A549 (cell line): ENCODE measurements at regions not wholly inside any gene's neighbourhood (a gene's known extent, or its start where the extent isn't known, plus 50 kb on each side); places are given as distances from the start of the nearest gene placed in this dataset.

Experiments
- ATAC-seq, 2 experiments: fragments of 200-7000 bp in 1 of 2; fragments of >200 bp in 1 of 2; cut with Nextera tagmentation in 1 of 2; cut with Tn5 transposase in 1 of 2; 3 replicates each; pipeline versions ENCODE4 v1.8.0 to v1.9.1; 2018 to 2020; ENCODE audit warnings: mild to moderate bottlenecking in 1 of 2, moderate library complexity in 1 of 2
- CTCF ChIA-PET: fragments of 300-600 bp; sonication (Branson Sonifier 250); formaldehyde crosslinking; extraction: SDS; loops from one replicate; lab custom pipeline; 2021; ENCODE audit warnings: antibody characterized with exemption, inconsistent platforms; lab: Yijun Ruan, JAX
- POLR2A ChIA-PET: fragments of 350-600 bp; formaldehyde crosslinking; extraction: SDS; loops from one replicate; lab custom pipeline; 2021; ENCODE audit warnings: antibody characterized with exemption, inconsistent platforms; lab: Yijun Ruan, JAX
- DNase-seq, 2 experiments: peaks; one replicate each; pipeline versions ENCODE4 v3.0.0 to v3.0.0-alpha.2; 2011 to 2016; ENCODE audit warnings: low read depth in 1 of 2, low spot score in 1 of 2
- FAIRE-seq: peaks from 2 replicates; lab custom pipeline; 2011; peaks lifted over from hg19 to GRCh38; lab: Jason Lieb, UNC
- H3K27ac ChIP-seq, 2 experiments: fragments of >200 bp; sonication (Bioruptor Twin); formaldehyde crosslinking; 3 replicates each; pipeline ENCODE4 v1.5.1; 2016 to 2017
- H3K4me1 ChIP-seq: fragments of >200 bp; sonication (Bioruptor Twin); formaldehyde crosslinking; 3 replicates; pipeline ENCODE4 v1.6.1; 2016
- H3K4me2 ChIP-seq: fragments of >200 bp; sonication (Bioruptor Twin); formaldehyde crosslinking; 3 replicates; pipeline ENCODE4 v1.6.1; 2016
- H3K4me3 ChIP-seq: fragments of >200 bp; sonication (Bioruptor Twin); formaldehyde crosslinking; 3 replicates; pipeline ENCODE4 v1.5.1; 2016
- H3K9me3 ChIP-seq: fragments of >200 bp; sonication (Bioruptor Twin); formaldehyde crosslinking; 3 replicates; pipeline ENCODE4 v1.6.1; 2016
- CBX2 ChIP-seq: fragments of 200-600 bp; sonication (generic); IDR thresholded peaks from 2 replicates; pipeline ENCODE4 v1.6.1; 2016; ENCODE audit warnings: low read depth, mild to moderate bottlenecking, borderline replicate concordance
- CBX8 ChIP-seq: fragments of 200-600 bp; sonication (generic); IDR thresholded peaks from 2 replicates; pipeline ENCODE4 v1.6.1; 2016
- EP300 ChIP-seq, 2 experiments: fragments of >200 bp; sonication (Bioruptor Twin); formaldehyde crosslinking; IDR thresholded peaks; 2 replicates in 1 of 2; 3 replicates in 1 of 2; pipeline ENCODE4 v1.6.1; 2016 to 2017
- ESRRA ChIP-seq: fragments of 150-350 bp; IDR thresholded peaks from 2 replicates; pipeline ENCODE4 v1.6.1; 2014; ENCODE audit warnings: mild to moderate bottlenecking, low read length, borderline replicate concordance
- FOSB ChIP-seq: fragments of 250-450 bp; sonication (Bioruptor Pico); IDR thresholded peaks from 2 replicates; pipeline ENCODE4 v1.5.0; 2020; ENCODE audit warnings: mild to moderate bottlenecking, moderate library complexity
- FOXS1 ChIP-seq: fragments of 250-450 bp; sonication (Bioruptor Pico); IDR thresholded peaks from 2 replicates; pipeline ENCODE4 v1.5.0; 2020; ENCODE audit warnings: mild to moderate bottlenecking, moderate library complexity
- HOXA7 ChIP-seq: fragments of 250-450 bp; sonication (Bioruptor Pico); IDR thresholded peaks from 2 replicates; pipeline ENCODE4 v1.5.0; 2020; ENCODE audit warnings: mild to moderate bottlenecking, moderate library complexity
- JUNB ChIP-seq: fragments of >200 bp; sonication (Bioruptor Twin); formaldehyde crosslinking; IDR thresholded peaks from 2 replicates; pipeline ENCODE4 v1.6.1; 2016
- KDM1A ChIP-seq: fragments of 200-600 bp; sonication (generic); IDR thresholded peaks from 2 replicates; pipeline ENCODE4 v1.6.1; 2016; ENCODE audit warnings: low read depth, mild to moderate bottlenecking
- MYC ChIP-seq: IDR thresholded peaks from 2 replicates; pipeline ENCODE4 v1.6.1; 2012; ENCODE audit warnings: mild to moderate bottlenecking, inconsistent platforms, low read length, improper control_type of control experiment, borderline replicate concordance
- PHF8 ChIP-seq: fragments of 200-600 bp; sonication (generic); IDR thresholded peaks from 2 replicates; pipeline ENCODE4 v1.6.1; 2016; ENCODE audit warnings: low read depth, mild to moderate bottlenecking, antibody characterized with exemption, moderate library complexity, borderline replicate concordance
- POLR2A ChIP-seq: IDR thresholded peaks from 2 replicates; pipeline ENCODE4 v1.6.1; 2012; ENCODE audit warnings: mild to moderate bottlenecking, low read length
- RAD21 ChIP-seq, 2 experiments: fragments of >200 bp in 1 of 2; sonication (Bioruptor Twin) in 1 of 2; formaldehyde crosslinking in 1 of 2; IDR thresholded peaks in 1 of 2; conservative IDR thresholded peaks in 1 of 2; 2 replicates in 1 of 2; 3 replicates in 1 of 2; pipeline ENCODE4 v1.6.1; 2012 to 2018; ENCODE audit warnings: inconsistent platforms in 1 of 2
- RARB ChIP-seq: fragments of 250-450 bp; sonication (Bioruptor Pico); IDR thresholded peaks from 2 replicates; pipeline ENCODE4 v1.8.0; 2021; ENCODE audit warnings: mild to moderate bottlenecking, moderate library complexity
- RCOR1 ChIP-seq: fragments of 150-350 bp; IDR thresholded peaks from 2 replicates; pipeline ENCODE4 v1.6.1; 2014; ENCODE audit warnings: antibody characterized with exemption, low read length, low read depth
- RNF2 ChIP-seq: fragments of 200-600 bp; sonication (generic); IDR thresholded peaks from 2 replicates; pipeline ENCODE4 v1.6.1; 2016; ENCODE audit warnings: low read depth, mild to moderate bottlenecking, antibody characterized with exemption, moderate library complexity, borderline replicate concordance
- SMC3 ChIP-seq: fragments of >200 bp; sonication (Bioruptor Twin); formaldehyde crosslinking; IDR thresholded peaks from 3 replicates; pipeline ENCODE4 v1.6.1; 2018; ENCODE audit warnings: inconsistent platforms
- ZC3H11A ChIP-seq: fragments of 450-650 bp; IDR thresholded peaks from 2 replicates; pipeline ENCODE4 v1.6.1; 2014; ENCODE audit warnings: antibody characterized with exemption, mild to moderate bottlenecking
- WGBS: methylation state at CpG from one replicate; pipeline ENCODE4 v1.1.6; 2017; ENCODE audit errors: missing lambda C conversion rate; 5-methylcytosine and 5-hydroxymethylcytosine counted together
- TF ChIP-seq, protein P1 (sequence below): fragments of >200 bp; sonication (Bioruptor Twin); formaldehyde crosslinking; IDR thresholded peaks from 3 replicates; pipeline ENCODE4 v1.5.1; 2016
- TF ChIP-seq, protein P2 (sequence below): IDR thresholded peaks from 2 replicates; pipeline ENCODE4 v1.6.1; 2012
- TF ChIP-seq, protein P3 (sequence below): fragments of 150-350 bp; IDR thresholded peaks from 2 replicates; pipeline ENCODE4 v1.6.1; 2014; ENCODE audit warnings: low read depth, mild to moderate bottlenecking, low read length
- TF ChIP-seq, protein P4 (sequence below): fragments of 450-650 bp; IDR thresholded peaks from 2 replicates; pipeline ENCODE4 v1.6.1; 2014; ENCODE audit warnings: antibody characterized with exemption
- TF ChIP-seq, protein P5 (sequence below): fragments of 250-450 bp; sonication (Bioruptor Pico); IDR thresholded peaks from 2 replicates; pipeline ENCODE4 v1.5.0; 2020; ENCODE audit warnings: low read depth, mild to moderate bottlenecking, moderate library complexity

DNA sequence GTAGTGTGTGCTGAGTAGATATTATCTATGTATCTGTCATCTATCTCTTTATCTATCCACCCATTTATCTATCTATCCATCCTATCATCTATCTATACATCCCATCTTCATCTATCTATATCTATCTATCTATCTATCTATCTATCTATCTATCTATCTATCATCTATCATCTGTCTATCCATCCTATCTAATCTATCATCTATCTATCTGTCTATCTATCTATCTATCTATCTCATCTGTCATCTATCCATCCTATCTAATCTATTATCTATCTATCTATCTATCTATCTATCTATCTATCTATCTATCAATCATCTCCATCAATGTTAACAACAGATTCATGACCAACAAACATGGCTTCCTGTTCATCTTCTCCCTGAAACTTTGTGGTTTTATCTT is 90.5 kb upstream of the SLC24A3 start:
- H3K4me3 ChIP-seq = no peak overlapping the region
- no peaks in the 10 kb centered on the region for H3K4me1 ChIP-seq
- no peak overlapping the region for H3K27ac ChIP-seq
- ATAC-seq (no peak), DNase-seq (no peak), FAIRE-seq (no peak)
- no peaks in the 10 kb centered on the region for H3K9me3 ChIP-seq
- ChIA-PET POLR2A (no interaction called here), CTCF (no interaction called here)
- TF ChIP-seq, protein P1, sequence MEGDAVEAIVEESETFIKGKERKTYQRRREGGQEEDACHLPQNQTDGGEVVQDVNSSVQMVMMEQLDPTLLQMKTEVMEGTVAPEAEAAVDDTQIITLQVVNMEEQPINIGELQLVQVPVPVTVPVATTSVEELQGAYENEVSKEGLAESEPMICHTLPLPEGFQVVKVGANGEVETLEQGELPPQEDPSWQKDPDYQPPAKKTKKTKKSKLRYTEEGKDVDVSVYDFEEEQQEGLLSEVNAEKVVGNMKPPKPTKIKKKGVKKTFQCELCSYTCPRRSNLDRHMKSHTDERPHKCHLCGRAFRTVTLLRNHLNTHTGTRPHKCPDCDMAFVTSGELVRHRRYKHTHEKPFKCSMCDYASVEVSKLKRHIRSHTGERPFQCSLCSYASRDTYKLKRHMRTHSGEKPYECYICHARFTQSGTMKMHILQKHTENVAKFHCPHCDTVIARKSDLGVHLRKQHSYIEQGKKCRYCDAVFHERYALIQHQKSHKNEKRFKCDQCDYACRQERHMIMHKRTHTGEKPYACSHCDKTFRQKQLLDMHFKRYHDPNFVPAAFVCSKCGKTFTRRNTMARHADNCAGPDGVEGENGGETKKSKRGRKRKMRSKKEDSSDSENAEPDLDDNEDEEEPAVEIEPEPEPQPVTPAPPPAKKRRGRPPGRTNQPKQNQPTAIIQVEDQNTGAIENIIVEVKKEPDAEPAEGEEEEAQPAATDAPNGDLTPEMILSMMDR = no peak
- no peak for TF ChIP-seq HOXA7
- no peak for TF ChIP-seq FOSB (CRISPR knock-in tag)
- no peak for TF ChIP-seq MYC
- TF ChIP-seq, protein P2, sequence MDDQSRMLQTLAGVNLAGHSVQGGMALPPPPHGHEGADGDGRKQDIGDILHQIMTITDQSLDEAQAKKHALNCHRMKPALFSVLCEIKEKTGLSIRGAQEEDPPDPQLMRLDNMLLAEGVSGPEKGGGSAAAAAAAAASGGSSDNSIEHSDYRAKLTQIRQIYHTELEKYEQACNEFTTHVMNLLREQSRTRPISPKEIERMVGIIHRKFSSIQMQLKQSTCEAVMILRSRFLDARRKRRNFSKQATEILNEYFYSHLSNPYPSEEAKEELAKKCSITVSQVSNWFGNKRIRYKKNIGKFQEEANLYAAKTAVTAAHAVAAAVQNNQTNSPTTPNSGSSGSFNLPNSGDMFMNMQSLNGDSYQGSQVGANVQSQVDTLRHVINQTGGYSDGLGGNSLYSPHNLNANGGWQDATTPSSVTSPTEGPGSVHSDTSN = no peak
- H3K4me2 ChIP-seq = no peak overlapping the region

DNA sequence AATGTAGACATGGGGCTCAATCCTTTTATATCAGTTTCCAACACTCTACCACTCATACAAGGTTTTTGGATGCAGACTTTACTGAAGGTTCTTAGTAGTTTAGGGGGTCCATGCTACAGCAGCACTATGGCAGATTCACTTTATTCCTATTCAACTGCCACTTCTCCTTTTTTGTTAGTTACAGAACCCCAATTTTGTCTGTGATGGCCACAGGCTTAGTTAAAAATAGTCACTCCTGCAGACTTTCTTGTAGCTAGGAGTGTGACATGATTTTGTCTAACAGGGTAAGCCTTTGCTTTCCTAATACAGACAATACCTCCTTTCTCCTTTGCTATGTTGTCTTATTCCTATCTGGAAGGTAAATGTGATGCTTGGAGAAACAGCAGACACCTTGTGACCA is 90.0 kb upstream of the SLC24A3 start:
- Histone ChIP-seq H3K27ac (no peak overlapping the region), H3K4me2 (no peak overlapping the region), H3K4me1 (no peaks in the 10 kb centered on the region), H3K4me3 (no peak overlapping the region), H3K9me3 (no peaks in the 10 kb centered on the region)
- CTCF ChIA-PET = interaction anchor here (0.6 kb wide), 1 partner anchor 398 kb away, joined by 3 read pairs; no protein-coding TSS in a partner anchor
- no peak for TF ChIP-seq FOXS1 (CRISPR knock-in tag)
- TF ChIP-seq RNF2 = no peak
- TF ChIP-seq SMC3 = no peak
- TF ChIP-seq CBX8 = no peak
- TF ChIP-seq POLR2A = no peak
- no peak for TF ChIP-seq RARB
- TF ChIP-seq KDM1A = no peak
- TF ChIP-seq ESRRA = no peak
- TF ChIP-seq, protein P3, sequence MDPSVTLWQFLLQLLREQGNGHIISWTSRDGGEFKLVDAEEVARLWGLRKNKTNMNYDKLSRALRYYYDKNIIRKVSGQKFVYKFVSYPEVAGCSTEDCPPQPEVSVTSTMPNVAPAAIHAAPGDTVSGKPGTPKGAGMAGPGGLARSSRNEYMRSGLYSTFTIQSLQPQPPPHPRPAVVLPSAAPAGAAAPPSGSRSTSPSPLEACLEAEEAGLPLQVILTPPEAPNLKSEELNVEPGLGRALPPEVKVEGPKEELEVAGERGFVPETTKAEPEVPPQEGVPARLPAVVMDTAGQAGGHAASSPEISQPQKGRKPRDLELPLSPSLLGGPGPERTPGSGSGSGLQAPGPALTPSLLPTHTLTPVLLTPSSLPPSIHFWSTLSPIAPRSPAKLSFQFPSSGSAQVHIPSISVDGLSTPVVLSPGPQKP = no peak
- no peak for TF ChIP-seq JUNB
- no peak for TF ChIP-seq RCOR1
- TF ChIP-seq RAD21 (conservative IDR thresholded peaks at IDR 0.05 in 1 of 2, IDR thresholded peaks at IDR 0.05 in 1 of 2) = no peak
- no peak for TF ChIP-seq ZC3H11A
- ATAC-seq (no peak), FAIRE-seq (peak; percentile 39), DNase-seq (no peak)
- POLR2A ChIA-PET = no interaction called here

DNA sequence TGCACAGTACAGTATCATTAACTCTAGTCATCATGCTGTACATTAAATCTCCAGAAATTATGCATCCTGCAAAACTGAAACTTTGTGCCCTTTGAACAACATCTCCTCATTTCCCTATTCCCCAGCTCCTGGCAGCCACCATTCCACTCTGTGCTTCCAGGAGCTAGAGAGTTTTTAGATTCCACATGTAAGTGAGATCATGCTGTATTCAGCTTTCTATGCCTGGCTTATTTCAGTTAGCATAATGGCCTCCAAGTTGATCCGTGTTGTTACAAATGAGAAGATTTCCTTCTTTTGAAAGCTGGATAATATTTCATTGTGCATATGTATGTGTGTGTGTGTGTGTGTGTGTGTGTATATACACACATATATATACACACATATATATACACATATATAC is 86.9 kb upstream of the SLC24A3 start:
- no peak for ATAC-seq
- WGBS = 26% methylated on average over 1 of the region's 1 CpG
- no peak overlapping the region for H3K4me2 ChIP-seq
- DNase-seq = no peak
- no peak overlapping the region for H3K27ac ChIP-seq
- H3K4me3 ChIP-seq = no peak overlapping the region
- no peaks in the 10 kb centered on the region for H3K4me1 ChIP-seq
- H3K9me3 ChIP-seq = no peaks in the 10 kb centered on the region
- POLR2A ChIA-PET = no interaction called here
- FAIRE-seq = no peak
- CTCF ChIA-PET = interaction anchor here (1.0 to 1.6 kb wide), 2 partner anchors 14 to 493 kb away, joined by 3 to 4 read pairs; no protein-coding TSS in a partner anchor
- TF ChIP-seq, protein P4, sequence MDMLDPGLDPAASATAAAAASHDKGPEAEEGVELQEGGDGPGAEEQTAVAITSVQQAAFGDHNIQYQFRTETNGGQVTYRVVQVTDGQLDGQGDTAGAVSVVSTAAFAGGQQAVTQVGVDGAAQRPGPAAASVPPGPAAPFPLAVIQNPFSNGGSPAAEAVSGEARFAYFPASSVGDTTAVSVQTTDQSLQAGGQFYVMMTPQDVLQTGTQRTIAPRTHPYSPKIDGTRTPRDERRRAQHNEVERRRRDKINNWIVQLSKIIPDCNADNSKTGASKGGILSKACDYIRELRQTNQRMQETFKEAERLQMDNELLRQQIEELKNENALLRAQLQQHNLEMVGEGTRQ = no peak
- no peak for TF ChIP-seq EP300 (IDR thresholded peaks at IDR 0.05)
- TF ChIP-seq, protein P5, sequence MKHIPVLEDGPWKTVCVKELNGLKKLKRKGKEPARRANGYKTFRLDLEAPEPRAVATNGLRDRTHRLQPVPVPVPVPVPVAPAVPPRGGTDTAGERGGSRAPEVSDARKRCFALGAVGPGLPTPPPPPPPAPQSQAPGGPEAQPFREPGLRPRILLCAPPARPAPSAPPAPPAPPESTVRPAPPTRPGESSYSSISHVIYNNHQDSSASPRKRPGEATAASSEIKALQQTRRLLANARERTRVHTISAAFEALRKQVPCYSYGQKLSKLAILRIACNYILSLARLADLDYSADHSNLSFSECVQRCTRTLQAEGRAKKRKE (CRISPR knock-in tag) = no peak
- no peak for TF ChIP-seq PHF8
- no peak for TF ChIP-seq CBX2
